Erythroblast (primary cell): ENCODE measurements at regions not wholly inside any gene's neighbourhood (a gene's known extent, or its start where the extent isn't known, plus 50 kb on each side); places are given as distances from the start of the nearest gene placed in this dataset.

ENCODE experiments used
- GATA1 ChIP-seq: IDR thresholded peaks from 2 replicates; pipeline ENCODE4 v1.6.1; 2011; ENCODE audit warnings: low read depth, mild to moderate bottlenecking, control low read depth, low read length, moderate library complexity
- POLR2A ChIP-seq: IDR thresholded peaks from 2 replicates; pipeline ENCODE4 v1.6.1; 2011; ENCODE audit warnings: mild to moderate bottlenecking, low read length

- no peak for TF ChIP-seq POLR2A
- TF ChIP-seq GATA1 = no peak
Measured at GRCh38 chr7:46927131-46927810, 654.6 kb downstream of the TNS3 start.
